ENCODE measurements at regions not wholly inside any gene's neighbourhood (a gene's known extent, or its start where the extent isn't known, plus 50 kb on each side); places are given as distances from the start of the nearest gene placed in this dataset.
"Not testable (repeated sequence)": the region's sequence is repeated elsewhere in the genome, so short reads cannot be mapped to it uniquely, and the experiment has no call there.

GRCh38 chr1:222415441-222415840 is 132.5 kb downstream of the HHIPL2 start:
- DNase-seq: no peak

- DNase-seq: no peak
Observed at GRCh38 chr1:222413991-222414549, 133.8 kb downstream of the HHIPL2 start.

DNA sequence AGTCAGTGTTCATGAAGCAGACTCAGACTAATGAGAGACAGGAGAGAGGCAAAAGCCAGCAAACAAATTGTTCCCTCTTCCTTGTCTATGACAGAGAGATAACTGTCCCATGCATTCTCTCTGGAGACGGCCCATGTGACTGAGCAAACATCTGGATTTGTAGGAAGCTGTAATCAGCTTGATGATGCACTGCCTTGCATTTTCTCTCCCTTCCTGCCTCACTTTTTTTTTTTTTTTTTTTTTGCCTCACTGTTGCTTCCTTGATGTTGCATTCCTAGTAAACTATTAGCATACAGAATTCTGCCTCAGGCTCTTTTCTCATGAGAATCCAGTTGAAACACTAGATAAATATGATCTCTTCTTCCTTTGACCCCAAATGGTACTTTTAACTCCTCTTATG is 134.5 kb downstream of the HHIPL2 start:
- no peak for DNase-seq

DNA sequence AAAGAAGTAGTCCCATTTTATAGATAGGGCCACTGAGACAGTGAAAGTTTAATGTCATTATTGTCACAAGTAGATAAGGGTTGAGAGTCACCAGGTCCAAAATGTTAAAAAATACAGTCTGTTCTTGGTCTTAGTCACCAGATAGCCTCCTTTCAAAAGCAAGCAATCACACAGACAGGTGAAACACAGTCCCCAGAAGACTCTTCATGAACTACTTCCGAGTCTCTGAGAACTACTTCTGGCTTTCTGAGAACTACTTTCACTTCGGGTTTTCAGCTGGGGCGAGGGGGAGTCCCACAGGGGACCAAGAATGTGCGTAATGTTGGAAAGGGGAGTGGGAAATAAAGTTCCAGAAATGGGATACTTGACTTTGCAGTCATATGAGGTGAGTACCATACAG is 143.2 kb downstream of the HHIPL2 start:
- DNase-seq: no peak

DNA sequence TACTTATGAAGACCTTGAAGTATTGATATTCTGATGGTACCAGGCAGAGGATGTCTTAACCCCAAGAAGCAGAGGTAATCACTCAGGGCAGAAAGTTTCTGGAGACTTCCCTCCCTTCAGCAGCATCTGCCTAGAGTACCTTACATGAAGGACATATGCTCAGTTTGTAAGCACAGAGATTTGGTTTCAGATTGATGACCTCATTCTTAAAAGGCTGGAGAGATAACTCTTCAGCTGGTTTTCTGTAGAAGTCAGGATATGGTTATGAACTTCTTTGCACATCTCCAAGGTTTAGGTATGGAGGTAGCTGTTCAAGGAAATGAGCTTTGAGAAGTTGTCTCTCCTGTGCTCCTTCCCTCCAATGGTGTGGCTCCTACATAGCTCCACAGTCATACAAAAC is 148.7 kb downstream of the HHIPL2 start:
- DNase-seq: no peak

DNA sequence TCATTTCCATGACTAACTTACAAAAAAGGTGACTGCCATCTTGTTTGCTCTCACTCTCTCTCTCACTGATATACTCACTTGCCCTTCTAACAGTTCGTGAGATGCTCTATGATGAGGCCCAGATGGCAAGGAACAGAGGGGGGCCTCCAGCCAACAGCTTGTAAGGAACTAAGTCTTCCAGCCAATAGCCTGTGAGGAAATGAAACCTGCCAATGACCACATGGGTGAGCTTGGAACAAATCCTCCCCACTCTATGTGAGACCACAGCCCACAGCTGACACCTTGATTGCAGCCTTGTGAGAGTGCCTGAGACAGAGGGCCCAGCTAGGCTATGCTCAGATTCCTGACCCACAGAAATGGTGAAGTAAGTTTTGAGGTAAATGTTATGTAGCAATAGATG is 153.7 kb downstream of the HHIPL2 start:
- DNase-seq: no peak

DNA sequence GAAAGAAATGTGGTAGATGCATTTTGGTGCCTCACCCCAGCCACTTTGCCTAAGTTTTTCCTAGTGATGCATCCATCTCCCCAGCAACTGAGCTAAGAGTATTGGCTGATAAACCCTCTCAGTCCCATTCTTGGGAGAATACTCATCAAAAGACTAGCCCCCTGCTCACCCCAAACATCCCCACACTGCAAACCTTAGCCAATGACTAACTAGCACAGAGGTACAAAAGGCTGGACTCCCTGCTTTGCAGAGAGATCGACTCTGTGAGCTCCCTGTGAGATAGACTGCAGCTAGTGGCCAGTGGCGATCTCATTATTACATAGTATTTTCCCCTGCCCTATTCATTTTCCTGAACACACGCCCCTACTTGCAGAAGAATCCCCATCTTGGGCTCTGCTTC is 155.3 kb downstream of the HHIPL2 start:
- DNase-seq: no peak

DNA sequence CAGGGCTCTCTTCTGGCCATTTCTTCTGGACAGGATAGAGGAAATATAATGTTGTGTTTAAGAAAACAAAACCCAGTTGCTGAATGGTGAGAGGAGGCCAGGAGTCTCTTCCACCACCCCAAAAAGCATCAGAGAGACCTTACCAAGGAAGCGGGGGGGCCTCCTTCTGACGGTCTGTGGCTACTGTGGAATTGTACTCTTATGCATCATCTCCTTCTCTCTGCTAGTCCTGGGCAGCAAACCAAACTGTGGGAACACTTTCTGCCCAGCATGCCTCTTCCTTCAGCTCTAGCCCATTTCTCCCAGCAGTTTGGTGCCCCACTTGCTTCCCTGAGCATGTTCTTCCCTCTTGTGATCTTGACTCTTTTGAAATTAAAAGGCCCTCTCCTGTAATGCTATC is 157.7 kb downstream of the HHIPL2 start:
- no peak for DNase-seq

GRCh38 chr1:222387007-222387814 is 160.7 kb downstream of the HHIPL2 start:
- DNase-seq: no peak

DNA sequence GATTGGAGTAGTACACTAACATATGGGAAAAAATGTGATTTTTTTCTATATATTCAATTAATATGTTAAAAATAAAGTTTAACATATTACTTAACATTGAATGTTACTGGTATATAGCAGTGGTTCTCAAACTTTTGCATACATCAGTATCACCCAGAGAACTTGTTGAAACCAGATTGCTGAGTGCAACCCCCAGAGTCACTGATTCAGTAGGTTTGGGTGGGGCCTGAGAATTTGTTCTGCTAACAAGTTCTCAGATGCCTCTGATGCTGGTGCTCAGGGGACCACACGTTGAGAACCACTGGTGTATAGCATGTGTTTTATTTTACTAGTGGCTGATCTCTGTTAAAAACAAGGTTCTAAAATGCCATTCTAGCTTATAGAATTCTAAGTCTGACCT is 161.9 kb downstream of the HHIPL2 start:
- DNase-seq: no peak

- DNase-seq: no peak
Observed at GRCh38 chr1:222385262-222385661, 162.6 kb downstream of the HHIPL2 start.

GRCh38 chr1:222384531-222384930 is 163.4 kb downstream of the HHIPL2 start:
- DNase-seq: no peak

- no peak for DNase-seq
Observed at GRCh38 chr1:222382171-222382570, 165.7 kb downstream of the HHIPL2 start.

DNA sequence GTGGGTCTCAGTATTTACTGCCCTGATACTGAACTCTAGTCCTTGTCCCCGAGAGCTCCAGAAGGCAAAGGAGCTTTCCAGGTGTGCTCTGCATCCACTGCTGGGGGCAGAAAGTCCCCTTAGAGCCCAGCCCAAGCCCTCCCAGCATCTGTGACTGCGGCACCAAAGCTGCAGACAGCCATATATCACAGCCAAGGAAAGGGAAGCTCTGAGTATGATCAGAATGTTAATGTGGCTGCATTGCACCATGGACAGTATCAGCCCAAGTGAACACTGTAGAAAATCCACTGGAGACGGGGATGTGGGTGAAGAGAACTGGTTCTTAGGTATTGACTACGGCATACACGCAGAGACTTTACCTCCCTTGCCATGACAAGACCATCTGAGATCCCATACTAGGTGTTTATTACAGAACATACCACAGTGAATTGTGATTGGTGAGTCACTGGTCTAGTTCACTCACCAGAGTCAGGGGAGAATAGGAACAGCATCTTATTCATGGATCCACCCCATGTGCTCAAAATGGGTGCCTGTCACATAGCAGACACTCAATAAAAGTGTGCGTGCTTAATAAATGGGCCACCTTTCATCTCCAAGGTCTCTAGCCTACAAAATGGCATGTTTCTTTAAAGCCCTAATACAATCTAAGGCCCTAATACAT is 170.3 kb downstream of the HHIPL2 start:
- DNase-seq: no peak

- DNase-seq: not testable (repeated sequence)
Observed at GRCh38 chr1:222376791-222377190, 171.1 kb downstream of the HHIPL2 start.

DNA sequence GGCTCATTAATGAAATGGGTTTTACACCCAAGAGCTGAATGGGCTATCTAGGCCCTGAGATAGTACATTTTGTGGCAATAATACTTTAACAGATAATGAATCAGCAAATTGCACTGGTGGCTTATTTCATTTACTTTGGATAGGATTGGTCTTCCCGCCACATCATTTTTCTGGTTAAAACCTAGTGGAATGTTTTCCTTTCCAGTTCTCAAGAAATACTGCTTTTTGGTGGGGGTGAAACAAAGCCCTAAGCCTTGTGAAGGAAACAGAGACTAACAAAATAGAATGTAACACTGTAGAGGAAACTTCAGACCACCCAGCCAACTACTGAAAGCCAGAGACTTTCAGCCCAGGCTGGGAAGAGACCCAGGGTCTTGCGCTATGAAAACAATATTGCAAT is 172.2 kb downstream of the HHIPL2 start:
- no peak for DNase-seq

DNA sequence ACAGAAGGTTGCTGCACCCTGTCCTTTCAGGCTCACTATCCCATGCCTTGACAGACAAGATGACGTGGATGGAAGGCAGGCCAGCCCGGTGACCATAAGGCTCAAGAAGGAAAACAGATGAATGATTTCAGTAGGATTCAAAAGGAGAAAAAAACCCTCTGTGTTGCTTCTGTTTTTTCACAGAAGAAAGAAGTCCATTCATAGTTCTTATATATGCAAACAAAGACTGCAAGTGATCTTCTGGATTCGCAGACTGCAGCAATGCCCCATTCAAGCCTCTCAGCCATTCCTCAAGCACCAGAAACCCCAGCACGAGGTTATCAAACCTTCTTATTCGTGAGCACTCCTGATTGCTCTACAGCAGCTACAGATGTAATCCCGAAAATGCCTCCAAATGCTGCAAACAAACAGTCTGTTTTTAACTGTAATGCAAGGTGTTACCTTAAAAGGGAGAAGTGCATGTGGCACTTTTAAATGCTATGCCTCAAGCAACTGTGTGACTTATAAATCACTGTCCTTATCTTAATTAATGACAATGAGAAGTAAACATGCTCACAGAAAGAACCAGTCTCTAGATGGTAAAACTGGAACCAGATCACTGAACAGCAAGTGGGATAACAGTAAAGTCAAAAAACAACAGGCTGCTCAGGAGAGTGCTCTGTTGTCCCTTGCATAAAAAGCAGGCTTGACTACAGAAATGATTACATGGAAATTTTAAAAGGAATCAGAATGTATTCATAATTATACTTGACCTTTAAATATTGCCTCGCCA is 173.9 kb downstream of the HHIPL2 start:
- DNase-seq: no peak

DNA sequence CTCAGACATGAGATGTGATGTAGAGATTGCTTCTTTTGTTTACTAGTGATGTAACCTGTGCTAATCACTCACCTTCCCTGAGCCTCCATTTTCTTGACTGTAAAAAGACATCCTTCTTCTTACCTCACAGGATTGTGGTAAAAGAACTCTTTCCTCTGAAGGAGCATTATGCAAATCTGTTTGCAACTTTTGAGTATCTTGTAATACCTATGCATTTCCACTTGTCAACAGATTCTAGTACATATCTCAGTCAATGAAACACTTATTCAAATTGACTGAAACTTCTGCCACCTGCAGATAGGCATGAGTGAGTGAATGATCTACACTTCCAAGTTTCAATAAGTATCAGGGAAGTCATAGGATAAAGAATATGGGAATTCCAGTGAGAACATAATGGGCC is 174.7 kb downstream of the HHIPL2 start:
- DNase-seq: no peak

DNA sequence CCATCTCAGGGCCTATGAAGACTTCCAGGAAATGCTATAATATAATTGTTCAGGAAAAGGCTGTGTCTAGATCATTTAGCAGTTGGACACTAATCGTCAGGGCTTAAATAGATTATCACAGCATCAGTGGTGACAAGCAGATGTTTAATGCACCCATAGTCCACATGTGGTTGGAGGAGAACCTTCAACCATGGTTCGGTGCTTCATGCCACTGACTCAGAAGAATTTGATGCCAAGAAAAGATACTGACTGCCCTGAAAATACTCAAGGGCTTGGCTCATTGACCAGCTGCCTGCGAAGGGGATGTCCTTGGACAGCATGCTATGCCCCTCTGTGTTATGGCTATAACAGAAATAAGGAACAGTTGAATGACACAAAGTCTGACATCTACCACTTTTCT is 175.7 kb downstream of the HHIPL2 start:
- DNase-seq: no peak

- no peak for DNase-seq
Observed at GRCh38 chr1:222370913-222371675, 176.8 kb downstream of the HHIPL2 start.

DNA sequence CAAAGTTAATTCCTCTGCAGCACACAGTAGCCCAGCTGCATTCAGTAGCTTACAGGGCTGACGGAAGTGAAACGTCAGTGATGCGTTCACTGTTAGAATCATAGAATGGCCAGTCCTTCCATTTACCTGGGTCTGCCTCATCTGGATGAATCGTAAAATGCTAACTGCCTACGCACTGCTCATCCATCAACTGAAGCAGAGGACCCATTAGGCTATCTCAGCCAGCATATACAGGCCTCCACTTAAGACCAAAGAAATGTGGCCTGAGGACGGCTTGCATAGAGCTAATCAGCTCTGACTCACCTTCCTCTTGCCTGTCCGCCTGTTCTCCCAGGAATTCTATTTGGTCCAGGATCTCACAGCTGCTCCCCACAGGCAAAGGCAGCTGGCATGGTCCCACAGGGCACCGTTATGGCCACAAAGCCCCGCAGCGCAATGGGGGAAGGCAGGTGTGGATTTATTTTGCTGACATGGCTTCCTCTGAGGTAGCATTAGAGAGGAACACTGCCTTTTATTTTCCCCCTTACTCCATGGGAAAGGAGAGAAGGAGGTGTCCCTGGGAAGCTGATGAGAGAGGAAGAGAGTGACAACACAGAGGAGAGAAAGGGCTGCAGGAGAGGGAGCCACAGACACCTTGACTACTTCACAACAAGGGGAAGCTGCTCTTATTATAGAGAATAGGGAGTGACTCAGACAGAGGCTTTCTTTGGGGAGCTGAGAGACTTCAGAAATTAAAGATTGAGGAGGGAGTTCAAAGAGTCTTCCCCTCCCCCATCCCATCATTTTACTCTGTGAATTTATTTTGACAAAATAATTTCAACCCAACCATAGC is 177.6 kb downstream of the HHIPL2 start:
- DNase-seq: no peak

- DNase-seq: no peak
Observed at GRCh38 chr1:222369148-222369547, 178.8 kb downstream of the HHIPL2 start.
